ENCODE measurements at regions not wholly inside any gene's neighbourhood (a gene's known extent, or its start where the extent isn't known, plus 50 kb on each side); places are given as distances from the start of the nearest gene placed in this dataset.

DNA sequence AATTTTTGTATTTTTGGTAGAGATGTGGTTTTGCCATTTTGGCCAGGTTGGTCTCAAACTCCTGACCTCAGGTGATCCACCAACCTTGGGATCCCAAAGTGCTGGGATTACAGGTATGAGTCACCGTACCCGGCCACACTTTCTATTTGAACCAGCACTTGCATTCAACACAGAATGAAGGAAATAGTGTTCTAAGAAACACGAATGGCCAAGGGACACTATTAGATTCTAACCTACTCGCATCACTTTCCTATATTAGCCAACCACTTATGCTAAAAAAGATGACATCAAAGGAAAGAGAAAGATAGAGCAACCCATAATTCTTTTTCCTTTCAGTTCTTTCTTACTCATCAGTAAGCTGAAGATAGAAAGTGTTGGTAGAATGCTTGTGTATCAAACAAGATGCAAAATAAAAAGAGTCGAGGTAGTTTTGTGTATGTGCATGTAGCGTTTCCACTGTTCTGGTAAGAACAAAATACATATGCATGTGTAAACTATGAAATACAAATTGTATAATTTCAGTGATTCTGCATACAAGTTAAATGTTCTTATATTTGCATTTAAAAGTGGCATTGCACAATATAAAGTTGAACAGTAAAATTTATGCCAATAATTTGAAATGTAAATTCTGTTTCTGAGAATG lies 247.6 kb downstream of the CDCA7 start:
- no peak for TF ChIP-seq EZH2 (IDR thresholded peaks at IDR 0.05; ENCODE audit: borderline replicate concordance, low read depth, low read length, poor library complexity, severe bottlenecking)
- TF ChIP-seq, protein P1, sequence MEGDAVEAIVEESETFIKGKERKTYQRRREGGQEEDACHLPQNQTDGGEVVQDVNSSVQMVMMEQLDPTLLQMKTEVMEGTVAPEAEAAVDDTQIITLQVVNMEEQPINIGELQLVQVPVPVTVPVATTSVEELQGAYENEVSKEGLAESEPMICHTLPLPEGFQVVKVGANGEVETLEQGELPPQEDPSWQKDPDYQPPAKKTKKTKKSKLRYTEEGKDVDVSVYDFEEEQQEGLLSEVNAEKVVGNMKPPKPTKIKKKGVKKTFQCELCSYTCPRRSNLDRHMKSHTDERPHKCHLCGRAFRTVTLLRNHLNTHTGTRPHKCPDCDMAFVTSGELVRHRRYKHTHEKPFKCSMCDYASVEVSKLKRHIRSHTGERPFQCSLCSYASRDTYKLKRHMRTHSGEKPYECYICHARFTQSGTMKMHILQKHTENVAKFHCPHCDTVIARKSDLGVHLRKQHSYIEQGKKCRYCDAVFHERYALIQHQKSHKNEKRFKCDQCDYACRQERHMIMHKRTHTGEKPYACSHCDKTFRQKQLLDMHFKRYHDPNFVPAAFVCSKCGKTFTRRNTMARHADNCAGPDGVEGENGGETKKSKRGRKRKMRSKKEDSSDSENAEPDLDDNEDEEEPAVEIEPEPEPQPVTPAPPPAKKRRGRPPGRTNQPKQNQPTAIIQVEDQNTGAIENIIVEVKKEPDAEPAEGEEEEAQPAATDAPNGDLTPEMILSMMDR (conservative IDR thresholded peaks at IDR 0.05; ENCODE audit: low read depth, low read length) = no peak

All from A673 (cell line).